H1 (cell line): ENCODE measurements at regions not wholly inside any gene's neighbourhood (a gene's known extent, or its start where the extent isn't known, plus 50 kb on each side); places are given as distances from the start of the nearest gene placed in this dataset.

ENCODE experiments used
- TF ChIP-seq, protein P1 (sequence below): fragments of 300-600 bp; sonication (generic); IDR thresholded peaks from 2 replicates; pipeline ENCODE4 v1.7.1; 2012; ENCODE audit warnings: low read length, moderate library complexity, mild to moderate bottlenecking, inconsistent platforms; ENCODE audit not compliant: insufficient replicate concordance

DNA sequence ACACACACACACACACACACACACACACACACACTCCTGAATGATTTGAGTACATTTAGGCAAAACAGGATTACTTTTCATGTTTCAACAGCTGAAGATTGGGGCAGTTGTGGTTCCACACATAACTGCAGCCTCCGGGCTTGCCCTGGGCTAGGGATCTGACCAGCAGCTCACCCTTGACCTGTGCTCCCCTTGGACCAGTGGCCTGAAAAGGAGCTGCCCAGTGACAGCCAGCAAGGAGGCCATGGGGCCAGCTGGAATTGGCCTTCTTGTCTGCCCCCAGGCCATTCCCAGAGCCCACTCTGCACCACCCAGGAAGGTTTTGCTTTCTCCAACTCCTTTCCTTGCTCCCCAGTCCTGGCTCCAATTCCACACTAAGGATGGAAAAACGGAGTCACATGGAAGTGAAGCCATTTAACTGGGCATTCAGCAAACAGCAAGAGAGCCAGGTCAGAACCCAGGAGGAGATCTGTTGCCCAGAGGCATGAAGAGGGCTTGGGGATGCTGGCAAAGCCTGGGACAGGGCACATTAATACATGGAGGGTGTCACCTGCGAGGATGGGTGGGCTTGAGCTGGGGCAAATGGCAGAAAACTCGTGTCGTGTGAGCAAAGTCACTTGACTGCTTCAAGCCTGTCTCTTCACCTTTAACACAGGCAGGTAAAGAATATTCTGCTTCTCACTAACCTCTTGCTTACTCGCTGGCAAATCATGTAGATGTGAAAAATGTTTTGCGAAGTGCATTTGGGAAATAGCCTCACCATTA, 61.5 kb upstream of the GDF10 start (continued):
- TF ChIP-seq, protein P1, sequence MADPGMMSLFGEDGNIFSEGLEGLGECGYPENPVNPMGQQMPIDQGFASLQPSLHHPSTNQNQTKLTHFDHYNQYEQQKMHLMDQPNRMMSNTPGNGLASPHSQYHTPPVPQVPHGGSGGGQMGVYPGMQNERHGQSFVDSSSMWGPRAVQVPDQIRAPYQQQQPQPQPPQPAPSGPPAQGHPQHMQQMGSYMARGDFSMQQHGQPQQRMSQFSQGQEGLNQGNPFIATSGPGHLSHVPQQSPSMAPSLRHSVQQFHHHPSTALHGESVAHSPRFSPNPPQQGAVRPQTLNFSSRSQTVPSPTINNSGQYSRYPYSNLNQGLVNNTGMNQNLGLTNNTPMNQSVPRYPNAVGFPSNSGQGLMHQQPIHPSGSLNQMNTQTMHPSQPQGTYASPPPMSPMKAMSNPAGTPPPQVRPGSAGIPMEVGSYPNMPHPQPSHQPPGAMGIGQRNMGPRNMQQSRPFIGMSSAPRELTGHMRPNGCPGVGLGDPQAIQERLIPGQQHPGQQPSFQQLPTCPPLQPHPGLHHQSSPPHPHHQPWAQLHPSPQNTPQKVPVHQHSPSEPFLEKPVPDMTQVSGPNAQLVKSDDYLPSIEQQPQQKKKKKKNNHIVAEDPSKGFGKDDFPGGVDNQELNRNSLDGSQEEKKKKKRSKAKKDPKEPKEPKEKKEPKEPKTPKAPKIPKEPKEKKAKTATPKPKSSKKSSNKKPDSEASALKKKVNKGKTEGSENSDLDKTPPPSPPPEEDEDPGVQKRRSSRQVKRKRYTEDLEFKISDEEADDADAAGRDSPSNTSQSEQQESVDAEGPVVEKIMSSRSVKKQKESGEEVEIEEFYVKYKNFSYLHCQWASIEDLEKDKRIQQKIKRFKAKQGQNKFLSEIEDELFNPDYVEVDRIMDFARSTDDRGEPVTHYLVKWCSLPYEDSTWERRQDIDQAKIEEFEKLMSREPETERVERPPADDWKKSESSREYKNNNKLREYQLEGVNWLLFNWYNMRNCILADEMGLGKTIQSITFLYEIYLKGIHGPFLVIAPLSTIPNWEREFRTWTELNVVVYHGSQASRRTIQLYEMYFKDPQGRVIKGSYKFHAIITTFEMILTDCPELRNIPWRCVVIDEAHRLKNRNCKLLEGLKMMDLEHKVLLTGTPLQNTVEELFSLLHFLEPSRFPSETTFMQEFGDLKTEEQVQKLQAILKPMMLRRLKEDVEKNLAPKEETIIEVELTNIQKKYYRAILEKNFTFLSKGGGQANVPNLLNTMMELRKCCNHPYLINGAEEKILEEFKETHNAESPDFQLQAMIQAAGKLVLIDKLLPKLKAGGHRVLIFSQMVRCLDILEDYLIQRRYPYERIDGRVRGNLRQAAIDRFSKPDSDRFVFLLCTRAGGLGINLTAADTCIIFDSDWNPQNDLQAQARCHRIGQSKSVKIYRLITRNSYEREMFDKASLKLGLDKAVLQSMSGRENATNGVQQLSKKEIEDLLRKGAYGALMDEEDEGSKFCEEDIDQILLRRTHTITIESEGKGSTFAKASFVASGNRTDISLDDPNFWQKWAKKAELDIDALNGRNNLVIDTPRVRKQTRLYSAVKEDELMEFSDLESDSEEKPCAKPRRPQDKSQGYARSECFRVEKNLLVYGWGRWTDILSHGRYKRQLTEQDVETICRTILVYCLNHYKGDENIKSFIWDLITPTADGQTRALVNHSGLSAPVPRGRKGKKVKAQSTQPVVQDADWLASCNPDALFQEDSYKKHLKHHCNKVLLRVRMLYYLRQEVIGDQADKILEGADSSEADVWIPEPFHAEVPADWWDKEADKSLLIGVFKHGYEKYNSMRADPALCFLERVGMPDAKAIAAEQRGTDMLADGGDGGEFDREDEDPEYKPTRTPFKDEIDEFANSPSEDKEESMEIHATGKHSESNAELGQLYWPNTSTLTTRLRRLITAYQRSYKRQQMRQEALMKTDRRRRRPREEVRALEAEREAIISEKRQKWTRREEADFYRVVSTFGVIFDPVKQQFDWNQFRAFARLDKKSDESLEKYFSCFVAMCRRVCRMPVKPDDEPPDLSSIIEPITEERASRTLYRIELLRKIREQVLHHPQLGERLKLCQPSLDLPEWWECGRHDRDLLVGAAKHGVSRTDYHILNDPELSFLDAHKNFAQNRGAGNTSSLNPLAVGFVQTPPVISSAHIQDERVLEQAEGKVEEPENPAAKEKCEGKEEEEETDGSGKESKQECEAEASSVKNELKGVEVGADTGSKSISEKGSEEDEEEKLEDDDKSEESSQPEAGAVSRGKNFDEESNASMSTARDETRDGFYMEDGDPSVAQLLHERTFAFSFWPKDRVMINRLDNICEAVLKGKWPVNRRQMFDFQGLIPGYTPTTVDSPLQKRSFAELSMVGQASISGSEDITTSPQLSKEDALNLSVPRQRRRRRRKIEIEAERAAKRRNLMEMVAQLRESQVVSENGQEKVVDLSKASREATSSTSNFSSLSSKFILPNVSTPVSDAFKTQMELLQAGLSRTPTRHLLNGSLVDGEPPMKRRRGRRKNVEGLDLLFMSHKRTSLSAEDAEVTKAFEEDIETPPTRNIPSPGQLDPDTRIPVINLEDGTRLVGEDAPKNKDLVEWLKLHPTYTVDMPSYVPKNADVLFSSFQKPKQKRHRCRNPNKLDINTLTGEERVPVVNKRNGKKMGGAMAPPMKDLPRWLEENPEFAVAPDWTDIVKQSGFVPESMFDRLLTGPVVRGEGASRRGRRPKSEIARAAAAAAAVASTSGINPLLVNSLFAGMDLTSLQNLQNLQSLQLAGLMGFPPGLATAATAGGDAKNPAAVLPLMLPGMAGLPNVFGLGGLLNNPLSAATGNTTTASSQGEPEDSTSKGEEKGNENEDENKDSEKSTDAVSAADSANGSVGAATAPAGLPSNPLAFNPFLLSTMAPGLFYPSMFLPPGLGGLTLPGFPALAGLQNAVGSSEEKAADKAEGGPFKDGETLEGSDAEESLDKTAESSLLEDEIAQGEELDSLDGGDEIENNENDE: no peak
